PFSK-1 (cell line): ENCODE measurements at regions not wholly inside any gene's neighbourhood (a gene's known extent, or its start where the extent isn't known, plus 50 kb on each side); places are given as distances from the start of the nearest gene placed in this dataset.

Experiments used
- FOXP2 ChIP-seq: optimal IDR thresholded peaks from 2 replicates; pipeline ENCODE3; 2011; ENCODE audit warnings: borderline replicate concordance, control low read depth, inconsistent platforms; ENCODE audit not compliant: insufficient read depth; ENCODE audit errors: extremely low read length, extremely low read depth
- POLR2AphosphoS5 ChIP-seq: IDR thresholded peaks from 2 replicates; pipeline ENCODE4 v1.6.1; 2012; ENCODE audit warnings: low read depth, mild to moderate bottlenecking, control low read depth, low read length, moderate library complexity
- REST ChIP-seq, 2 experiments: IDR thresholded peaks; 2 replicates each; pipeline versions ENCODE4 v1.6.1 to v1.8.0; 2011 to 2012; ENCODE audit warnings: low read depth in 2 of 2, low read length in 2 of 2, control low read depth in 1 of 2, inconsistent platforms in 1 of 2, mild to moderate bottlenecking in 1 of 2, moderate library complexity in 1 of 2; ENCODE audit not compliant: insufficient read depth in 1 of 2
- SIN3A ChIP-seq: IDR thresholded peaks from 2 replicates; pipeline ENCODE4 v1.6.1; 2012; ENCODE audit warnings: mild to moderate bottlenecking, low read length, moderate library complexity, borderline replicate concordance; ENCODE audit not compliant: insufficient read depth
- TAF1 ChIP-seq: IDR thresholded peaks from 2 replicates; pipeline ENCODE4 v1.6.1; 2012; ENCODE audit warnings: low read length, control low read depth, borderline replicate concordance; ENCODE audit not compliant: insufficient read depth

GRCh38 chr9:31302620-31303418 lies 1081.6 kb upstream of the ACO1 start:
- TF ChIP-seq POLR2AphosphoS5 = no peak
- no peak for TF ChIP-seq TAF1
- no peak for TF ChIP-seq FOXP2
- TF ChIP-seq REST (IDR thresholded peaks at IDR 0.05; ENCODE audit: insufficient read depth in 1 of 2, low read depth in 2 of 2, low read length in 2 of 2) = no peak
- TF ChIP-seq SIN3A = no peak

- no peak for TF ChIP-seq REST (IDR thresholded peaks at IDR 0.05; ENCODE audit: insufficient read depth in 1 of 2, low read depth in 2 of 2, low read length in 2 of 2)
- TF ChIP-seq SIN3A = no peak; the same call in 1 of the 2 replicates
- TF ChIP-seq FOXP2 = no peak
- TF ChIP-seq TAF1 = no peak
- no peak; the same call in 1 of the 2 replicates for TF ChIP-seq POLR2AphosphoS5
Observed at GRCh38 chr9:31304576-31304975, 1079.9 kb upstream of the ACO1 start.

DNA sequence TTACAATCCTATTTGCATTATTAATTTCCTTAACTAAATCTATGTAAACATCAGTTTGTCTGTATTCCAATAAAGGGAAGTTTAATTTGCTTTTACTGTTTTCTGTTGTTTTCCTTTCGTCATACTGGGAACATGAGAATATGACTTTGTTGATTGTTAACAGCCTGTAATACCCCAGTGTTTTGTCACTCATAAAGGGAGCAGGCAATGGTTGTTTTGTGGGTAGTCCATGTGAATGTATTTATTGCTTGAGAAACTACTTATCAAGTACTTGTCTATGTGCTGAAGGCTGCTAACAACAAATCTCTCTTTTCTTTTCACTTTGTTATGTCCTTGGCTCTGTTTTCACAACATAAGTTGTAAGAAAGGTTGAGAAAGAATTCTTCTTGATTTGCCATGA lies 1070.2 kb upstream of the ACO1 start:
- no peak for TF ChIP-seq REST (IDR thresholded peaks at IDR 0.05; ENCODE audit: insufficient read depth in 1 of 2, low read depth in 2 of 2, low read length in 2 of 2)
- TF ChIP-seq POLR2AphosphoS5 = no peak
- TF ChIP-seq SIN3A = no peak
- TF ChIP-seq TAF1 = no peak
- no peak for TF ChIP-seq FOXP2

DNA sequence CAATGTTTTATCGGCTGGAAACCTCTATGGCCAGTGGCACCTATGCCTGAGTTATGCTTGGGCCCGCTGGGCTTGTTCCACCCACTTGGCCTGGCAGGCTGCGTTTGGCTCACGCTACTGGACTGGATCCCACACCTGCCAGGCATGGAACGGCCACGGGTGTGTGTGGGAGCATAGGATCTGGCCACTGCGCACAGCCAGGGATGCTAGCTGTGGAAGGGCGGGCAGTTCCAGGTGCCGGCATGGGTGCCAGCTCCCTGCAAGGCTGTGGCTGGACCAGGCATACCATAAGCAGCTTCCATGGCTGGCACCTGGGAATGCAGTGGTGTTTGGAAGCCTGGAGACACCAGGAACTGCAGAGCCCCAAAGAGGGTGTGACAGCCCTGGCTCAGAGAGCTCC lies 1063.9 kb upstream of the ACO1 start:
- TF ChIP-seq POLR2AphosphoS5 (no peak), REST (IDR thresholded peaks at IDR 0.05; ENCODE audit: insufficient read depth in 1 of 2, low read depth in 2 of 2, low read length in 2 of 2) (no peak), SIN3A (no peak)
